H1 (cell line): ENCODE measurements at regions not wholly inside any gene's neighbourhood (a gene's known extent, or its start where the extent isn't known, plus 50 kb on each side); places are given as distances from the start of the nearest gene placed in this dataset.

Source experiments
- CTCF ChIA-PET: fragments of 300-600 bp; sonication (Branson Sonifier 250); formaldehyde crosslinking; loops from one replicate; lab custom pipeline; 2021; ENCODE audit not compliant: partially characterized antibody; lab: Charles Lee
- POLR2A ChIA-PET: fragments of 300-600 bp; sonication (Branson Sonifier 250); formaldehyde crosslinking; loops from one replicate; lab custom pipeline; 2021; ENCODE audit warnings: inconsistent platforms; ENCODE audit not compliant: partially characterized antibody; lab: Charles Lee
- DNase-seq, 2 experiments: peaks; one replicate each; pipeline versions ENCODE4 v3.0.0 to v3.0.0-alpha.2; 2010 to 2022; ENCODE audit warnings: low spot score in 2 of 2, low read depth in 1 of 2, mixed read lengths in 1 of 2
- FAIRE-seq: peaks from 2 replicates; lab custom pipeline; 2011; peaks lifted over from hg19 to GRCh38; lab: Jason Lieb, UNC
- H2AFZ ChIP-seq: 2 replicates; pipeline ENCODE4 v1.8.1; 2012; ENCODE audit warnings: low read length, inconsistent platforms
- H2AK5ac ChIP-seq: 2 replicates; pipeline ENCODE4 v1.6.1; 2013; ENCODE audit warnings: low read depth, low read length
- H2BK120ac ChIP-seq: replicated peaks from 2 replicates; pipeline ENCODE3; 2013; ENCODE audit warnings: low read depth, low read length, inconsistent platforms
- H2BK12ac ChIP-seq: 2 replicates; pipeline ENCODE4 v1.6.1; 2013; ENCODE audit warnings: low read depth, low read length
- H2BK15ac ChIP-seq: 2 replicates; pipeline ENCODE4 v1.6.1; 2013; ENCODE audit warnings: low read length
- H2BK20ac ChIP-seq: 2 replicates; pipeline ENCODE4 v1.6.1; 2013; ENCODE audit warnings: low read length
- H2BK5ac ChIP-seq: 2 replicates; pipeline ENCODE4 v1.6.1; 2013; ENCODE audit warnings: low read depth, low read length
- H3K14ac ChIP-seq: 2 replicates; pipeline ENCODE4 v1.6.1; 2013; ENCODE audit warnings: inconsistent platforms; ENCODE audit not compliant: insufficient read length
- H3K18ac ChIP-seq: 2 replicates; pipeline ENCODE4 v1.6.1; 2013; ENCODE audit warnings: low read length; ENCODE audit errors: extremely low read depth
- H3K23ac ChIP-seq: 2 replicates; pipeline ENCODE4 v1.6.1; 2013; ENCODE audit warnings: inconsistent platforms; ENCODE audit not compliant: insufficient read length
- H3K23me2 ChIP-seq: 2 replicates; pipeline ENCODE4 v1.6.1; 2013; ENCODE audit warnings: low read depth, low read length
- H3K27ac ChIP-seq: 2 replicates; pipeline ENCODE4 v1.6.1; 2011; ENCODE audit warnings: low read depth, low read length, inconsistent platforms
- H3K27me3 ChIP-seq, 4 experiments: replicated peaks in 1 of 4; 1 replicate in 1 of 4; 2 replicates in 3 of 4; pipeline versions ENCODE4 v1.6.1 to v1.8.1; 2011 to 2013; ENCODE audit warnings: low read length in 3 of 4, mild to moderate bottlenecking in 3 of 4, inconsistent platforms in 2 of 4, mixed read lengths in 2 of 4, moderate library complexity in 1 of 4; ENCODE audit not compliant: control insufficient read depth in 3 of 4, insufficient read depth in 3 of 4; ENCODE audit errors: extremely low read depth in 1 of 4
- H3K36me3 ChIP-seq, 4 experiments: 2 replicates each; pipeline versions ENCODE4 v1.6.1 to v1.8.1; 2011 to 2013; ENCODE audit warnings: mild to moderate bottlenecking in 4 of 4, low read length in 3 of 4, moderate library complexity in 2 of 4, control low read depth in 1 of 4, inconsistent platforms in 1 of 4; ENCODE audit not compliant: insufficient read depth in 4 of 4, control insufficient read depth in 2 of 4
- H3K4ac ChIP-seq: replicated peaks from 2 replicates; pipeline ENCODE3; 2013; ENCODE audit warnings: low read length, low read depth, mixed read lengths, inconsistent platforms; ENCODE audit not compliant: insufficient read length
- H3K4me1 ChIP-seq, 4 experiments: replicated peaks in 1 of 4; 1 replicate in 1 of 4; 2 replicates in 3 of 4; pipeline versions ENCODE4 v1.6.1 to v1.8.1; 2011 to 2013; ENCODE audit warnings: low read length in 3 of 4, inconsistent platforms in 2 of 4, mixed read lengths in 1 of 4; ENCODE audit not compliant: insufficient read depth in 4 of 4, control insufficient read depth in 3 of 4
- H3K4me2 ChIP-seq, 2 experiments: 2 replicates each; pipeline versions ENCODE4 v1.6.1 to v1.8.1; 2011 to 2013; ENCODE audit warnings: low read depth in 2 of 2, low read length in 2 of 2, control low read depth in 1 of 2, inconsistent platforms in 1 of 2, mild to moderate bottlenecking in 1 of 2; ENCODE audit not compliant: insufficient read depth in 1 of 2
- H3K4me3 ChIP-seq, 4 experiments: fragments of 200-600, 300-600 bp in 1 of 4; sonication (generic), shearing (Covaris generic), sonication (Bioruptor Twin) in 1 of 4; 2 replicates each; pipeline versions ENCODE4 v1.5.1 to v1.8.1; 2011 to 2016; ENCODE audit warnings: low read length in 4 of 4, low read depth in 3 of 4, control low read depth in 2 of 4, inconsistent platforms in 2 of 4, mild to moderate bottlenecking in 2 of 4, mixed read lengths in 1 of 4, moderate library complexity in 1 of 4; ENCODE audit not compliant: insufficient read depth in 2 of 4; ENCODE audit errors: extremely low read depth in 1 of 4
- H3K56ac ChIP-seq: replicated peaks from 2 replicates; pipeline ENCODE3; 2013; ENCODE audit warnings: low read depth, mild to moderate bottlenecking, mixed read lengths, low read length, inconsistent platforms; ENCODE audit not compliant: insufficient read length
- H3K79me1 ChIP-seq: 2 replicates; pipeline ENCODE4 v1.6.1; 2013; ENCODE audit warnings: low read depth, low read length, control low read depth
- H3K79me2 ChIP-seq, 2 experiments: 2 replicates each; pipeline versions ENCODE4 v1.6.1 to v1.8.1; 2012 to 2013; ENCODE audit warnings: low read length in 2 of 2, mild to moderate bottlenecking in 2 of 2, inconsistent platforms in 1 of 2; ENCODE audit not compliant: insufficient read depth in 2 of 2, control insufficient read depth in 1 of 2
- H3K9ac ChIP-seq, 4 experiments: replicated peaks in 1 of 4; 1 replicate in 1 of 4; 2 replicates in 3 of 4; pipeline versions ENCODE4 v1.6.1 to v1.8.1; 2011 to 2013; ENCODE audit warnings: low read depth in 3 of 4, low read length in 3 of 4, control low read depth in 2 of 4, mild to moderate bottlenecking in 2 of 4, moderate library complexity in 2 of 4, inconsistent platforms in 1 of 4; ENCODE audit errors: extremely low read depth in 1 of 4
- H3K9me3 ChIP-seq, 2 experiments: 2 replicates each; pipeline versions ENCODE4 v1.6.1 to v1.8.1; 2012 to 2013; ENCODE audit warnings: mild to moderate bottlenecking in 2 of 2, moderate library complexity in 2 of 2, control low read depth in 1 of 2, inconsistent platforms in 1 of 2, low read depth in 1 of 2, low read length in 1 of 2, mixed read lengths in 1 of 2; ENCODE audit not compliant: insufficient read depth in 2 of 2
- H4K20me1 ChIP-seq, 2 experiments: replicated peaks in 1 of 2; 2 replicates each; pipeline versions ENCODE3 to v1.8.1; 2011 to 2013; ENCODE audit warnings: inconsistent platforms in 2 of 2, low read length in 2 of 2, mild to moderate bottlenecking in 1 of 2; ENCODE audit not compliant: insufficient read depth in 2 of 2, control insufficient read depth in 1 of 2
- H4K5ac ChIP-seq: 2 replicates; pipeline ENCODE4 v1.6.1; 2013; ENCODE audit warnings: low read length, low read depth, mixed read lengths, inconsistent platforms; ENCODE audit not compliant: insufficient read length
- H4K8ac ChIP-seq: 2 replicates; pipeline ENCODE4 v1.8.0; 2013; ENCODE audit warnings: mild to moderate bottlenecking, moderate library complexity, low read length, inconsistent platforms; ENCODE audit not compliant: insufficient read depth; ENCODE audit errors: extremely low read depth
- H4K91ac ChIP-seq: replicated peaks from 2 replicates; pipeline ENCODE3; 2013; ENCODE audit warnings: low read length, mixed read lengths, inconsistent platforms; ENCODE audit not compliant: insufficient read length
- CHD2 ChIP-seq: IDR thresholded peaks from 2 replicates; pipeline ENCODE4 v1.6.1; 2012; ENCODE audit warnings: low read length, improper control_type of control experiment
- E2F6 ChIP-seq: IDR thresholded peaks from 2 replicates; pipeline ENCODE4 v1.6.1; 2012; ENCODE audit warnings: inconsistent platforms
- HDAC6 ChIP-seq: IDR thresholded peaks from one replicate; pipeline ENCODE4 v1.7.1; 2012; ENCODE audit warnings: low read depth, mild to moderate bottlenecking, inconsistent platforms, low read length, moderate library complexity
- PHF8 ChIP-seq: fragments of 200-600 bp; sonication (generic); conservative IDR thresholded peaks from 2 replicates; pipeline ENCODE4 v1.7.1; 2012; ENCODE audit warnings: low read depth, mild to moderate bottlenecking, inconsistent platforms, low read length, moderate library complexity
- RFX5 ChIP-seq: IDR thresholded peaks from 2 replicates; pipeline ENCODE4 v1.6.1; 2011; ENCODE audit warnings: low read depth, low read length, improper control_type of control experiment, borderline replicate concordance
- SP1 ChIP-seq: IDR thresholded peaks from 2 replicates; pipeline ENCODE4 v1.6.1; 2011; ENCODE audit warnings: low read depth, low read length
- WGBS, 2 experiments: shearing (Covaris generic) in 1 of 2; methylation state at CpG; one replicate each; pipeline versions ENCODE4 v1.1.6 to v1.1.7; 2013 to 2015; ENCODE audit warnings: low lambda C conversion rate in 2 of 2, mixed read lengths in 2 of 2, inconsistent platforms in 1 of 2, low coverage in 1 of 2, missing lambda C conversion rate in 1 of 2; ENCODE audit not compliant: insufficient replicate concordance in 2 of 2, insufficient coverage in 1 of 2, insufficient read length in 1 of 2; ENCODE audit errors: extremely low coverage in 1 of 2, missing lambda C conversion rate in 1 of 2; 5-methylcytosine and 5-hydroxymethylcytosine counted together

GRCh38 chr6:156125844-156126243, 651.3 kb upstream of the ARID1B start:
- WGBS, 2 experiments: 98% methylated on average over 2 of the region's 2 CpGs; no CpG with 5 or more reads in 1 of the 2 experiments
- ChIA-PET CTCF (no interaction called here), POLR2A (no interaction called here)
- Histone ChIP-seq H4K20me1 (no peaks in the 10 kb centered on the region), H2AFZ (peak overlapping the region; percentile 12; the same call in 1 of the 2 replicates), H3K23me2 (no peaks in the 10 kb centered on the region), H3K79me1 (no peaks in the 10 kb centered on the region), H3K4me1 (no peaks in the 10 kb centered on the region; a peak in 1 of 7 replicates), H4K5ac (no peak overlapping the region), H3K27ac (no peak overlapping the region), H3K4me2 (no peak overlapping the region), H3K14ac (no peak overlapping the region), H2AK5ac (no peak overlapping the region), H3K4me3 (no peak overlapping the region), H3K18ac (no peak overlapping the region), H2BK20ac (no peak overlapping the region), H3K36me3 (no peaks in the 10 kb centered on the region), H3K4ac (no peak overlapping the region), H3K79me2 (no peaks in the 10 kb centered on the region), H2BK12ac (no peak overlapping the region), H3K9ac (no peak overlapping the region), H3K23ac (no peak overlapping the region), H2BK120ac (no peak overlapping the region), H4K91ac (no peak overlapping the region), H3K27me3 (no peaks in the 10 kb centered on the region), H2BK5ac (no peak overlapping the region), H4K8ac (no peak overlapping the region), H2BK15ac (no peak overlapping the region), H3K56ac (no peak overlapping the region), H3K9me3 (no peaks in the 10 kb centered on the region)
- FAIRE-seq (no peak), DNase-seq (no peak)
- TF ChIP-seq CHD2: no peak
- no peak for TF ChIP-seq HDAC6
- no peak for TF ChIP-seq PHF8
- TF ChIP-seq E2F6: no peak
- TF ChIP-seq RFX5: no peak
- TF ChIP-seq SP1: no peak
